ENCODE measurements at regions not wholly inside any gene's neighbourhood (a gene's known extent, or its start where the extent isn't known, plus 50 kb on each side); places are given as distances from the start of the nearest gene placed in this dataset.

DNA sequence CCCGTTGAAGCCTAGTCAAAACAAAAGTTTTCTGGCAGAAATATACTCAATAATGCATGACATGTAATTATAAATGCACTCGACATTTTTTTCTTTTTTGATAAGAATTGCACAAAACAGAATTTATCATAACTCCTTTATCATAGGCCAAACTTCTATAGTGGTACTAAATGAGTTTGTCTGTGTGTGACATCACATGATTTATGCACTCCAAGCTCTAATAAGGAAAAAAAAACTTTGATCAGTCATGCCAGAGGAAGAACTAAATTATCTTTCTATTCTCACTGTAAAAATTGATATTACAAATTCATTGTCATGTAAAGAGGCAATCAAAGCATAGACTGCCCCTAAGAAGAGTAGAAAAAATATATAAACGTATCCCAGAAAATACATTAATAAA, 112.4 kb upstream of the NOCT start:
- TF ChIP-seq, protein P1, sequence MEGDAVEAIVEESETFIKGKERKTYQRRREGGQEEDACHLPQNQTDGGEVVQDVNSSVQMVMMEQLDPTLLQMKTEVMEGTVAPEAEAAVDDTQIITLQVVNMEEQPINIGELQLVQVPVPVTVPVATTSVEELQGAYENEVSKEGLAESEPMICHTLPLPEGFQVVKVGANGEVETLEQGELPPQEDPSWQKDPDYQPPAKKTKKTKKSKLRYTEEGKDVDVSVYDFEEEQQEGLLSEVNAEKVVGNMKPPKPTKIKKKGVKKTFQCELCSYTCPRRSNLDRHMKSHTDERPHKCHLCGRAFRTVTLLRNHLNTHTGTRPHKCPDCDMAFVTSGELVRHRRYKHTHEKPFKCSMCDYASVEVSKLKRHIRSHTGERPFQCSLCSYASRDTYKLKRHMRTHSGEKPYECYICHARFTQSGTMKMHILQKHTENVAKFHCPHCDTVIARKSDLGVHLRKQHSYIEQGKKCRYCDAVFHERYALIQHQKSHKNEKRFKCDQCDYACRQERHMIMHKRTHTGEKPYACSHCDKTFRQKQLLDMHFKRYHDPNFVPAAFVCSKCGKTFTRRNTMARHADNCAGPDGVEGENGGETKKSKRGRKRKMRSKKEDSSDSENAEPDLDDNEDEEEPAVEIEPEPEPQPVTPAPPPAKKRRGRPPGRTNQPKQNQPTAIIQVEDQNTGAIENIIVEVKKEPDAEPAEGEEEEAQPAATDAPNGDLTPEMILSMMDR (IDR thresholded peaks at IDR 0.05) = no peak
- TF ChIP-seq POLR2A (IDR thresholded peaks at IDR 0.05) (no peak), EP300 (IDR thresholded peaks at IDR 0.05) (no peak)
